ENCODE measurements at regions not wholly inside any gene's neighbourhood (a gene's known extent, or its start where the extent isn't known, plus 50 kb on each side); places are given as distances from the start of the nearest gene placed in this dataset.

DNA sequence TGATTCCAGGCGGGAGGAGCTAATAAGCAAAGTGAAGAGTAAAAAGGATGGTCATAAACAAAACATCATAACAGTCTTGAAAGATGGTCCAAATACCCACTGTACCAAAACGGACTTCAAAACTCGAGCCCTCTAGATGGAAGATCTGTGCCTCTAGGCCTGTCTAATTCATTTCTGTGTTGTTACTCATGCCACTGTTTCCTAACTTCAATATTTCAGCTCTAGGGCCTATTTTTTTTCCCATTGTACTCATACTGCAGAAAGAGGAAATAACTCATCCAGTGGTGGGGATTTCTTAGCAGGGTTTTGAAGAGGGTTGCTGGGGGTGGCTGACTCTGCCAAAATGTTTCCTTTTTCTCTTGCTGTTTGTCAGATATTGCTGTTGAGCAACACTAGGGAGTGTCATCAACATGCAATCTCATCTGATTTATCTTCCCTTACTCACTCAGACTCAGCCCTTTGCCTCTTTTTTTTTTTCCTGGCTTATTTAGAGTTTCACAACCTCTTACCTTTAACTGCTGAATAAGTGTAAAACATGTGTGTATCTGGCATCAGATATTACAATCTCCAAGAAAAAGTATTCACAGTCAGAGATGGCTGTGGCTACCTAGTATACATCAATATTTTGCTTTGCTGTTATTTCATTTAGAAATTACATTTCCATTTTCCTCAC lies 189.6 kb downstream of the DUSP6 start:
- TF ChIP-seq, protein P1, sequence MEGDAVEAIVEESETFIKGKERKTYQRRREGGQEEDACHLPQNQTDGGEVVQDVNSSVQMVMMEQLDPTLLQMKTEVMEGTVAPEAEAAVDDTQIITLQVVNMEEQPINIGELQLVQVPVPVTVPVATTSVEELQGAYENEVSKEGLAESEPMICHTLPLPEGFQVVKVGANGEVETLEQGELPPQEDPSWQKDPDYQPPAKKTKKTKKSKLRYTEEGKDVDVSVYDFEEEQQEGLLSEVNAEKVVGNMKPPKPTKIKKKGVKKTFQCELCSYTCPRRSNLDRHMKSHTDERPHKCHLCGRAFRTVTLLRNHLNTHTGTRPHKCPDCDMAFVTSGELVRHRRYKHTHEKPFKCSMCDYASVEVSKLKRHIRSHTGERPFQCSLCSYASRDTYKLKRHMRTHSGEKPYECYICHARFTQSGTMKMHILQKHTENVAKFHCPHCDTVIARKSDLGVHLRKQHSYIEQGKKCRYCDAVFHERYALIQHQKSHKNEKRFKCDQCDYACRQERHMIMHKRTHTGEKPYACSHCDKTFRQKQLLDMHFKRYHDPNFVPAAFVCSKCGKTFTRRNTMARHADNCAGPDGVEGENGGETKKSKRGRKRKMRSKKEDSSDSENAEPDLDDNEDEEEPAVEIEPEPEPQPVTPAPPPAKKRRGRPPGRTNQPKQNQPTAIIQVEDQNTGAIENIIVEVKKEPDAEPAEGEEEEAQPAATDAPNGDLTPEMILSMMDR (IDR thresholded peaks at IDR 0.05; ENCODE audit: low read depth, low read length, missing control alignments): no peak
- no peak overlapping the region for H3K4me3 ChIP-seq (ENCODE audit: low read depth, low read length)
- in situ Hi-C loops (cut with HindIII; ENCODE audit: low sequenced_read_pairs): no loop called here
- peak; percentile 75 for DNase-seq (ENCODE audit: low read depth)

DNA sequence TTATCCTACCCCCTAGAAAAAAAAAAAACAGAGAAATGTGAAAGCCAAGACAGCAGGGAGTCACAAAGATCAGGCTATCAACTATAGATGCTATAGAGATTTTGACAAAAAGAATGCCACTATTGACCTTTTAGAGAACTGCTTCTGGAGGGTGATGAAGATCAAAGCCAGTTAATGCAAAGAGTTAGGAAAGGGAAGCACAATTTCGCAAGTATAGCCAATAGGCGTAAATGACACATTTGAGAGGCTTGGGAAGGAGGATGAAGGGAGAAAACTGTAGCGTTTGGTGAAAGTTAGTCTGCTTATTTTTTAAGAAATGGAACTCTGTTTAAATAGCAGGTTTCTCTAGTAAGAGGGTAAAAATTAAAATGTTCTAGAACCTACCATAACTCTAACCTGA lies 190.7 kb downstream of the DUSP6 start:
- no peak for DNase-seq (ENCODE audit: low read depth)
- in situ Hi-C loops (cut with HindIII; ENCODE audit: low sequenced_read_pairs): no loop called here
- no peak overlapping the region for H3K4me3 ChIP-seq (ENCODE audit: low read depth, low read length)
- TF ChIP-seq, protein P1 (IDR thresholded peaks at IDR 0.05; ENCODE audit: low read depth, low read length, missing control alignments): no peak

DNA sequence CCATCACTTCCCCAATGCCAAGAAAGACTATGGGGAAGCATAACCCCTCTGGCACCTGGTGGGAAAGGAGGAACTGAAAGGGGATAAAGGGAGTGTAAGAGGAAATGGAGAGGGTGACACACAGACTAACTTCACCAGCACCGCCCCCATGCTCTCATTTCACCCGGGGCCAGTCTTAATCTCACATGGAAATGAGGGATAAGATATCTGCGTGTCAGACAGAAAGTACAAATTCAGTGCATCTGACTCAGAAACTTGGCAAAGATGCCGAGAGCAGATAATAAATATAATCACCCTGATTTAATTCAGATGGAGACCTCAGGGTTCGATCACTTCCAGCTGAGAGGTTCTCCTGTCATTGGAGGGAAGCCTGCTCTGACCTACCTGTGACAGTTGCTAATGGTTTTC lies 191.6 kb downstream of the DUSP6 start:
- no peak overlapping the region for H3K4me3 ChIP-seq (ENCODE audit: low read depth, low read length)
- TF ChIP-seq, protein P1 (IDR thresholded peaks at IDR 0.05; ENCODE audit: low read depth, low read length, missing control alignments): no peak
- DNase-seq (ENCODE audit: low read depth): no peak
- in situ Hi-C loops (cut with HindIII; ENCODE audit: low sequenced_read_pairs): no loop called here

DNA sequence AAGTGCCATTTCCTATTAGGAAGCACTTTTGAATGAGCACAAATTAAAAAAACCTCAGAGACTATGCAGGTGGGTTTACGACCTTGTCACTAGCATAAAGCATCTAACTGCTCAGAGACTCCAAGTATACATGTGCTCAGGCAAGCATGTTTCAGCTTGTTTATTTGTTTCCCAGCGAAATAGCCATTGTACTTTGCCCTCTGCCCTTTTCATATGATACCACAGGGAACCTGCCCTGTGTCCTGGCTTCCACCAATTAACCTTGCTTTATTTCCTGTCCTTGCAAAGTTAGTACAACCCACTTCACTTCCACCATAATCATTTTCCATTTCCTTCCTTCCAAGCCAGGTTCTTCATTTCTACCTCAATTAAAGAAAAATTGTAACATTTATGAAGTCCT lies 194.9 kb downstream of the DUSP6 start:
- TF ChIP-seq, protein P1 (IDR thresholded peaks at IDR 0.05; ENCODE audit: low read depth, low read length, missing control alignments): no peak
- no peak for DNase-seq (ENCODE audit: low read depth)
- H3K4me3 ChIP-seq (ENCODE audit: low read depth, low read length): no peak overlapping the region
- in situ Hi-C loops (cut with HindIII; ENCODE audit: low sequenced_read_pairs): no loop called here

DNA sequence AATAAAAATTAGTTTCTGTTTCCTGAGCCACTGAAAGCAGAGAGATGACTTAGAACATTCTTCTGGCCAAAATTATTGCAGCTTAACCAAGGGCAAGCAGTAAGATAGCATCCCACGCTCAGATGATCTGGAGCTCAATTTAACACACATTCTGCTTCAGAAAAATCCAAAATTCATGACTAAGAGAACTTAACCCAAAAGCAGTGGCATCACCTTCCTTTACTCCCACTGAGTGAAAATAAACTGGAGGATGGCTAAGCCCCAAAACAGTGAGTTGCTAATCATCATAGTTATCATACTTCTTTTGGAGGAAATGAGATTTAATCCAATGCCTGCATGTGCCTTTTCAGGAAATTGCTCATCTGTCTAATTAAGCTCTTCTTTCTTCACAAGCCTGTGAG lies 195.4 kb downstream of the DUSP6 start:
- H3K4me3 ChIP-seq (ENCODE audit: low read depth, low read length): no peak overlapping the region
- no peak for DNase-seq (ENCODE audit: low read depth)
- TF ChIP-seq, protein P1 (IDR thresholded peaks at IDR 0.05; ENCODE audit: low read depth, low read length, missing control alignments): no peak
- in situ Hi-C loops (cut with HindIII; ENCODE audit: low sequenced_read_pairs): no loop called here

DNA sequence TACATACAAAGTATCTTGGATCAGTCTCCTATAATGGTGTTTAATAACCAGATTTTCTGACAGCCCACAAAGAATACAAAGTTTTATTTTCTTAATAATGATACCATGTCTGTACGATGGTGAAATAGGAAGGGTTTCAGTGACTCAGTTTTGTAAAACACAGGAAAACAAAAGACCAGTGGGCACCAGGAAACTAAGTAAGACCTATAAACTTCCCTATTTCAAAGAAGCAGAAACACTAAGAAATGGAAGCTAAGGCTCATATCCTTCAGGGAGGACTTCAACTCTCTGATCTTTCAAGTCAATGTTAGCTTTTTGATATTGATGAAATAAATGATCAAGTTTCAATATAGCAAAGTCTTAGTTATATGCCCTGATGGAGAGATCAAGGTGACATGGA lies 196.0 kb downstream of the DUSP6 start:
- in situ Hi-C loops (cut with HindIII; ENCODE audit: low sequenced_read_pairs): no loop called here
- TF ChIP-seq, protein P1 (IDR thresholded peaks at IDR 0.05; ENCODE audit: low read depth, low read length, missing control alignments): no peak
- no peak for DNase-seq (ENCODE audit: low read depth)
- no peak overlapping the region for H3K4me3 ChIP-seq (ENCODE audit: low read depth, low read length)
